ENCODE measurements at regions not wholly inside any gene's neighbourhood (a gene's known extent, or its start where the extent isn't known, plus 50 kb on each side); places are given as distances from the start of the nearest gene placed in this dataset.

DNA sequence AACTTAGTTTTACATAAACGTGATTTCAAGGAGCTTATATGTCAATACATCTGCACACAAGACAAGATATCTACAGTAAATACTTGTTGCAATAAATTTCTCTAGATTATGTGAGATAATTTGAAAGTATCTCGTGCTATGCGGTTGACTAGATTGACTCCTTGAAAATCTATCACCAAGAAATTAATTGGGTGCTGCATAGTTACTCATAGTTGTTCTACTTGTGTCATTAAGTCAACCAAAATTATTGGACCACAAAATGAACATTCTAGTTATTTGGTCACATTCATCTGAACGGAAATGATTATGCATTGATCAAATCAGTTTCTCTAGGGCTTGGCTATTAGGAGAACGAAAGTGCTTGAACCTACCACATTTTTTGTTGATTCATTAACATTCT is 2291.5 kb downstream of the PCDH9 start:
- H3K36me3 Mint-ChIP-seq (ENCODE audit: low read depth), result no peaks in the 10 kb centered on the region
- H3K4me1 Mint-ChIP-seq (ENCODE audit: low read depth), result no peaks in the 10 kb centered on the region; the same call in 1 of the 2 replicates
- H3K9me3 Mint-ChIP-seq, result no peaks in the 10 kb centered on the region
- no peaks in the 10 kb centered on the region for H3K27me3 Mint-ChIP-seq (ENCODE audit: insufficient read depth)
- TF ChIP-seq, protein P1, sequence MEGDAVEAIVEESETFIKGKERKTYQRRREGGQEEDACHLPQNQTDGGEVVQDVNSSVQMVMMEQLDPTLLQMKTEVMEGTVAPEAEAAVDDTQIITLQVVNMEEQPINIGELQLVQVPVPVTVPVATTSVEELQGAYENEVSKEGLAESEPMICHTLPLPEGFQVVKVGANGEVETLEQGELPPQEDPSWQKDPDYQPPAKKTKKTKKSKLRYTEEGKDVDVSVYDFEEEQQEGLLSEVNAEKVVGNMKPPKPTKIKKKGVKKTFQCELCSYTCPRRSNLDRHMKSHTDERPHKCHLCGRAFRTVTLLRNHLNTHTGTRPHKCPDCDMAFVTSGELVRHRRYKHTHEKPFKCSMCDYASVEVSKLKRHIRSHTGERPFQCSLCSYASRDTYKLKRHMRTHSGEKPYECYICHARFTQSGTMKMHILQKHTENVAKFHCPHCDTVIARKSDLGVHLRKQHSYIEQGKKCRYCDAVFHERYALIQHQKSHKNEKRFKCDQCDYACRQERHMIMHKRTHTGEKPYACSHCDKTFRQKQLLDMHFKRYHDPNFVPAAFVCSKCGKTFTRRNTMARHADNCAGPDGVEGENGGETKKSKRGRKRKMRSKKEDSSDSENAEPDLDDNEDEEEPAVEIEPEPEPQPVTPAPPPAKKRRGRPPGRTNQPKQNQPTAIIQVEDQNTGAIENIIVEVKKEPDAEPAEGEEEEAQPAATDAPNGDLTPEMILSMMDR (IDR thresholded peaks at IDR 0.05), result no peak
- no peak overlapping the region for H3K27ac Mint-ChIP-seq
- H3K4me3 Mint-ChIP-seq, result no peak overlapping the region
- DNase-seq, result no peak

DNA sequence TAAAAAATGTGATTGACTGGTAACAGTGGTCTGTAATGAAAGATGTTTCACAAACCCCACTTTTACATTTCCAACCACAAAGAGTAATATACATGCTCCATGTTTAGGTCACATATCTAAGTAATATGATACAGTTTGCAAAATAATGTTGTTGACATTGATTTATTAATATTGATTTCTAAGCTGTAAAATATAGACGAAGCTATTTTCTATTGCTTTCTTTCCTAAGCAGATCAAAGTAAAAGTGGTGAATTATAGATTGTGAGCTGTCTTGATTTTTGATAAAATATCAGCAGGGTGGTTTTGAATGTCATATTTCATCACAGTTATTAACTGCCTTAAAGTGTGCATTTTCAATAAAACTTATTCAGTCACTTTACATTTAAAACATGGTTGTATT is 2292.8 kb downstream of the PCDH9 start:
- H3K9me3 Mint-ChIP-seq, result no peaks in the 10 kb centered on the region
- no peaks in the 10 kb centered on the region for H3K27me3 Mint-ChIP-seq (ENCODE audit: insufficient read depth)
- H3K4me3 Mint-ChIP-seq, result no peak overlapping the region
- TF ChIP-seq, protein P1 (IDR thresholded peaks at IDR 0.05), result no peak
- no peaks in the 10 kb centered on the region; the same call in 1 of the 2 replicates for H3K4me1 Mint-ChIP-seq (ENCODE audit: low read depth)
- no peak for DNase-seq
- no peaks in the 10 kb centered on the region for H3K36me3 Mint-ChIP-seq (ENCODE audit: low read depth)
- no peak overlapping the region for H3K27ac Mint-ChIP-seq

DNA sequence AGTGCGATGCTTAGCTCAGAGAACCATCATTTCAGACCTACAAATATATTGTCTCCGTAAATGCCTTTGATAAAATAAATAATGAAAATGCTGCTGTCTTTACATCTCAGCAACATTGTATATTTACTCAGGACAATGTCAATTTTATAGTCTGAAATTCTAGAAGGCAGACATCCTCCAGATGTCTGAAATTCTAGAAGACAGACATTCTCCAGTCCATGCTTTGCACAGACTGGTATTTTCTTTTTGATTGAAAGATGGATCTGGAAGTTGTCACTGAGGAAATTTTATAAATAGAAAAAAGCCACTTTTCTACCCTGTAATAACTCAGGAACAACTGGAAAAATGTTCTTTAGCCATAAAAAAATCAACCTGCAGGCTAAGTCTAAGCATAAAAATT is 2293.3 kb downstream of the PCDH9 start:
- Mint-ChIP-seq H3K27me3 (ENCODE audit: insufficient read depth) (no peaks in the 10 kb centered on the region), H3K36me3 (ENCODE audit: low read depth) (no peaks in the 10 kb centered on the region), H3K4me1 (ENCODE audit: low read depth) (no peaks in the 10 kb centered on the region; the same call in 1 of the 2 replicates), H3K4me3 (no peak overlapping the region), H3K27ac (no peak overlapping the region), H3K9me3 (no peaks in the 10 kb centered on the region)
- no peak for DNase-seq
- TF ChIP-seq, protein P1 (IDR thresholded peaks at IDR 0.05), result no peak

DNA sequence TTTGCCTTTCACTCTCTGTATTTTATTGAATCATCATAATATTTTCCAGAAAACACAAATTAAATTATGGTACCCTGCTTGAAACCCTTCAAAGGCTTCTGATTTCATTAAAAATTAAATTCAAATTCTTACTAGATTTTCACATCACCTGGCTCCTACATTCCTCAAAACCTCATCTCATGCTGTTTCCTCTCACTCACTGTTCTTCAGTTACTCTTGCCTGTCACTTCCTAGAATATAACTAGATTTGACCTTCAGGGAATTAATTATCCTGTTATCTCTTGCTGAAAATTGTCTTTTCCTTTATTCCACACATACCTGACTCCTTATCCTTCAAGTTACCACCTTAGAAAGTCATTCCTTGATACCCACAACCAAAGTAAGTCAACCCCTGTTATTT is 2294.7 kb downstream of the PCDH9 start:
- Mint-ChIP-seq H3K4me3 (no peak overlapping the region; the same call in 1 of the 2 replicates), H3K27ac (no peak overlapping the region), H3K4me1 (ENCODE audit: low read depth) (no peaks in the 10 kb centered on the region; the same call in 1 of the 2 replicates), H3K27me3 (ENCODE audit: insufficient read depth) (no peaks in the 10 kb centered on the region; the same call in 1 of the 2 replicates), H3K36me3 (ENCODE audit: low read depth) (no peaks in the 10 kb centered on the region), H3K9me3 (no peaks in the 10 kb centered on the region)
- no peak for DNase-seq
- TF ChIP-seq, protein P1 (IDR thresholded peaks at IDR 0.05), result no peak

DNA sequence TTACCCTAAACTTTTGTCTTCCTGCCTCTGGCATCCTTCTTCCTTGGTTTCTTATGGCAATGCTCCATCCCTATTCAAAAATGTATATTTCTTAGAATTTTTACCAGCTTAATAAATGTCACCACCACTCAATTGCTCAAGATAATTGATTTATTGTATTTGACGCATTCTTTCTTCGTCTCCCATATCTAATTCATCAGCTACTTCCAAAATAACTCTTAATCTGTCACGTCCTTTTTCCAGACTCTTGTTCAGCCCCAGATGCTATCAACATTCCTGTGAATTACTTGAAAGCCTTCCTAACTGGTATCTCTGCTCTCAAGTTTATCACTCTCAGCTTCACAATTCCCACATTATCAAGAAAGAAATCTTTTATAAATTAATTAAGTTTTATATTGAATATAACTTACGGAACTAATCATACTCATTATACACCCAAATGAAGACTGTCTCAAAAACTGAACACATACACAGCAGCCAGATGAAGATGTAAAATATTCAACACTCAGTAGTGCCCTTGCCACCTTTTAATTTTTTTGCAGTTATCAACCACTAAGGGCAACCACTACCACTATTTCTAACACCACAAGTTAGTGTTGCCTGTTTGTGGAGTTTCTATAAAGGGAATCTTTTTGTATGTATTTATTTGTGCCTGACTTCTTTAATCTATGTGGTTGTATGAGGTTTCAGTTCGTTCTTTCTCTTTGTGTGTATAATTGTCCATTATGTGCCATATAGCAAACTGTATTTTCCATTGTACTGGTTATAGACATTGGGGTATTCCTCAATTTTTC is 2295.4 kb downstream of the PCDH9 start:
- Mint-ChIP-seq H3K27ac (no peak overlapping the region), H3K4me3 (no peak overlapping the region; the same call in 1 of the 2 replicates), H3K36me3 (ENCODE audit: low read depth) (no peaks in the 10 kb centered on the region), H3K27me3 (ENCODE audit: insufficient read depth) (no peaks in the 10 kb centered on the region; the same call in 1 of the 2 replicates), H3K9me3 (no peaks in the 10 kb centered on the region), H3K4me1 (ENCODE audit: low read depth) (peaks cover 5% of the 10 kb centered on the region)
- DNase-seq, result no peak
- TF ChIP-seq, protein P1 (IDR thresholded peaks at IDR 0.05), result no peak
